Progenitor cell of endocrine pancreas (in vitro differentiated cells): ENCODE measurements at regions not wholly inside any gene's neighbourhood (a gene's known extent, or its start where the extent isn't known, plus 50 kb on each side); places are given as distances from the start of the nearest gene placed in this dataset.

Experiments
- DNase-seq: peaks from one replicate; pipeline ENCODE4 v3.0.0; 2021; ENCODE audit warnings: low spot score; ENCODE audit not compliant: unreplicated experiment
- H3K27ac Mint-ChIP-seq: 2 replicates; pipeline ENCODE4 v1.8.0; 2021; ENCODE audit warnings: mild to moderate bottlenecking, moderate library complexity, mixed read lengths
- H3K27me3 Mint-ChIP-seq: 2 replicates; pipeline ENCODE4 v1.8.0; 2021; ENCODE audit warnings: mixed read lengths
- H3K36me3 Mint-ChIP-seq: 2 replicates; pipeline ENCODE4 v1.8.0; 2022; ENCODE audit warnings: mixed read lengths; ENCODE audit not compliant: insufficient read depth
- H3K4me1 Mint-ChIP-seq: 2 replicates; pipeline ENCODE4 v1.8.0; 2021; ENCODE audit warnings: low read depth, mixed read lengths
- H3K4me3 Mint-ChIP-seq: 2 replicates; pipeline ENCODE4 v1.8.0; 2021; ENCODE audit warnings: low read depth, mild to moderate bottlenecking, moderate library complexity, mixed read lengths
- H3K9me3 Mint-ChIP-seq: 2 replicates; pipeline ENCODE4 v1.8.0; 2021; ENCODE audit warnings: low read depth, mixed read lengths
- TF ChIP-seq, protein P1 (sequence below): fragments of 200-600 bp; sonication (generic); IDR thresholded peaks from one replicate; pipeline ENCODE4 v1.5.0; 2021; ENCODE audit warnings: antibody characterized with exemption, mild to moderate bottlenecking; ENCODE audit not compliant: unreplicated experiment

DNA sequence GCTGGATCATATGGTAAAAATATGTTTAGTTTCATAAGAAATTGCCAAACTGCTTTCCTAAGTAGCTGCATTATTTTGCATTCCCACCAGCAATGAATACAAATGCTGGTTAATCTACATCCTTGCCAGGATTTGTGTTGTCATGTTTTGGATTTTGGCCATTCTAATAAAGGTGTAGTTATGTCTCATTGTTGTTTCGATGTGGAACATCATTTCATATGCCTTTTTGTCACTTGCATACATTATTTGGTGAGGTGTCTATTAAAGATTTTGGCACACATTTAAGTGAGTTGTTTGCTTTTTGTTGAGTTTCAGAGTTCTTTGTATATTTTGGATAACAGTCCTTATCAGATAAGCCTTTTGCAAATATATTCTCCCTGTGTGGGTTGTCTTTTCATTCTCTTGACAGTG lies 299.2 kb upstream of the TFPI start:
- Mint-ChIP-seq H3K27me3 (no peaks in the 10 kb centered on the region), H3K4me3 (no peak overlapping the region), H3K36me3 (no peaks in the 10 kb centered on the region), H3K4me1 (peaks cover 13% of the 10 kb centered on the region), H3K27ac (no peak overlapping the region), H3K9me3 (no peaks in the 10 kb centered on the region)
- no peak for DNase-seq
- TF ChIP-seq, protein P1, sequence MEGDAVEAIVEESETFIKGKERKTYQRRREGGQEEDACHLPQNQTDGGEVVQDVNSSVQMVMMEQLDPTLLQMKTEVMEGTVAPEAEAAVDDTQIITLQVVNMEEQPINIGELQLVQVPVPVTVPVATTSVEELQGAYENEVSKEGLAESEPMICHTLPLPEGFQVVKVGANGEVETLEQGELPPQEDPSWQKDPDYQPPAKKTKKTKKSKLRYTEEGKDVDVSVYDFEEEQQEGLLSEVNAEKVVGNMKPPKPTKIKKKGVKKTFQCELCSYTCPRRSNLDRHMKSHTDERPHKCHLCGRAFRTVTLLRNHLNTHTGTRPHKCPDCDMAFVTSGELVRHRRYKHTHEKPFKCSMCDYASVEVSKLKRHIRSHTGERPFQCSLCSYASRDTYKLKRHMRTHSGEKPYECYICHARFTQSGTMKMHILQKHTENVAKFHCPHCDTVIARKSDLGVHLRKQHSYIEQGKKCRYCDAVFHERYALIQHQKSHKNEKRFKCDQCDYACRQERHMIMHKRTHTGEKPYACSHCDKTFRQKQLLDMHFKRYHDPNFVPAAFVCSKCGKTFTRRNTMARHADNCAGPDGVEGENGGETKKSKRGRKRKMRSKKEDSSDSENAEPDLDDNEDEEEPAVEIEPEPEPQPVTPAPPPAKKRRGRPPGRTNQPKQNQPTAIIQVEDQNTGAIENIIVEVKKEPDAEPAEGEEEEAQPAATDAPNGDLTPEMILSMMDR: no peak

DNA sequence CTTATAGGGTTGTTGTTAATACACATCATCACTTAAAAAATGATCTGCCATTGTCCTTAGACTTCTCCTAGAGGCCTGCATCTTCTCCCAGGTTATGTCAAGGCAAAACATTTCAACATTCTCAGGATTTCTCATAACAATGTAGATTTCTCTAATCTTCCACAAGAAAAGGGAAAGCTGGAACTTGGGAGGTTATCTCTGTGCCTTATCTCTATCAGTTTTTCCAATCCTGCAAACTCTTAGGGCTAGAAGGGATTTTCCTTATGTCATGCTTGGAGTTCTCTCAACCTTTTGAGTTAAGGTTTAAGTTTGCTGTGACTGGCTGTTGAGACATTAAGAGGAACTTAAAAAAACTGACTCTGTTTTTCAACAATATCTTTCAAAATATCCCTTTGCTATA lies 300.6 kb upstream of the TFPI start:
- no peak for DNase-seq
- H3K36me3 Mint-ChIP-seq: no peaks in the 10 kb centered on the region
- H3K4me3 Mint-ChIP-seq: no peak overlapping the region
- TF ChIP-seq, protein P1: no peak
- peaks cover 17% of the 10 kb centered on the region for H3K4me1 Mint-ChIP-seq
- no peaks in the 10 kb centered on the region for H3K9me3 Mint-ChIP-seq
- H3K27ac Mint-ChIP-seq: no peak overlapping the region
- peaks cover 5% of the 10 kb centered on the region for H3K27me3 Mint-ChIP-seq

DNA sequence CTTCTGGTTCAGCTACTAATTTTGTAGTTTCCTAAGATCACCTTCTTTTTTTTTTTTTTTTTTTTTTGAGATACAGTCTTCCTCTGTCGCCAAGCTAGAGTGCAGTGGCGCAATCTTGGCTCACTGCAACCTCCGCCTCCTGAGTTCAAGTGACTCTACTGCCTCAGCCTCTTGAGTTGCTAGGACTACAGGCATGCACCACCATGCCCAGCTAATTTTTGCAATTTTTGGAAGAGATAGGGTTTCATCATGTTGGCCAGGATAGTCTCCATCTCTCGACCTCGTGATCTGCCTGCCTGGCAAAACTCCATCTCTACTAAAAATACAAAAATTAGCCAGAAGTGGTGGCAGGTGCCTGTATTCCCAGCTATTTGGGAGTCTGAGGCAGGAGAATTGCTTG lies 301.5 kb upstream of the TFPI start:
- Mint-ChIP-seq H3K4me3 (no peak overlapping the region), H3K27me3 (peaks cover 7% of the 10 kb centered on the region), H3K27ac (no peak overlapping the region), H3K36me3 (no peaks in the 10 kb centered on the region), H3K4me1 (peaks cover 17% of the 10 kb centered on the region), H3K9me3 (no peaks in the 10 kb centered on the region)
- DNase-seq: no peak
- TF ChIP-seq, protein P1: no peak

DNA sequence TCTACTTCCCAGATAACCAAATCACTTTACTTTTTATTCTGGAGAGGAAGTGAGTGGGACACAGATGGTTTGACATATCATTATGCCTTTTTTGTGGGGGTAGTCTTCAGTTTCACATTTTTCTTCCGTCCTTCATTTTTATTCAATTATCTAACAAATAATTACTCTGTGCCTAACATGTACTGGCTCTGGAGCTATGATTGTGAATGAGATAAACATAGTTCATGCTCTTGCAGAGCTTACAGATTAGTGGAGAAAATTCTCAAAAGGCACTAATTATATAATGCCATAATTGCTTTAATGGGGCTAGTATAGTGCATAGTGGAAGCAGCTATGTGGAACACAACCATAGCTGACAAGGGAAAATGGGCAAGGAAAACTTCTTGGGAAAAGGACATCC lies 303.6 kb upstream of the TFPI start:
- Mint-ChIP-seq H3K27me3 (peaks cover 7% of the 10 kb centered on the region), H3K4me1 (peaks cover 20% of the 10 kb centered on the region), H3K27ac (no peak overlapping the region), H3K36me3 (no peaks in the 10 kb centered on the region), H3K9me3 (no peaks in the 10 kb centered on the region), H3K4me3 (no peak overlapping the region)
- DNase-seq: no peak
- TF ChIP-seq, protein P1: no peak

GRCh38 chr2:187862715-187863114 lies 308.5 kb upstream of the TFPI start:
- Mint-ChIP-seq H3K27me3 (peaks cover 7% of the 10 kb centered on the region), H3K27ac (no peak overlapping the region)
- TF ChIP-seq, protein P1: no peak

More at GRCh38 chr2:187862715-187863114, 308.5 kb upstream of the TFPI start:
- Mint-ChIP-seq H3K4me1 (peaks cover 30% of the 10 kb centered on the region), H3K36me3 (no peaks in the 10 kb centered on the region), H3K9me3 (peaks cover 10% of the 10 kb centered on the region), H3K4me3 (no peak overlapping the region)
- DNase-seq: no peak
